Superior temporal gyrus (tissue), 1 donor: ENCODE measurements at regions not wholly inside any gene's neighbourhood (a gene's known extent, or its start where the extent isn't known, plus 50 kb on each side); places are given as distances from the start of the nearest gene placed in this dataset.

Experiments
- DNase-seq: peaks from one replicate; pipeline ENCODE4 v3.0.0-alpha.2; 2016; ENCODE audit errors: extremely low spot score

DNA sequence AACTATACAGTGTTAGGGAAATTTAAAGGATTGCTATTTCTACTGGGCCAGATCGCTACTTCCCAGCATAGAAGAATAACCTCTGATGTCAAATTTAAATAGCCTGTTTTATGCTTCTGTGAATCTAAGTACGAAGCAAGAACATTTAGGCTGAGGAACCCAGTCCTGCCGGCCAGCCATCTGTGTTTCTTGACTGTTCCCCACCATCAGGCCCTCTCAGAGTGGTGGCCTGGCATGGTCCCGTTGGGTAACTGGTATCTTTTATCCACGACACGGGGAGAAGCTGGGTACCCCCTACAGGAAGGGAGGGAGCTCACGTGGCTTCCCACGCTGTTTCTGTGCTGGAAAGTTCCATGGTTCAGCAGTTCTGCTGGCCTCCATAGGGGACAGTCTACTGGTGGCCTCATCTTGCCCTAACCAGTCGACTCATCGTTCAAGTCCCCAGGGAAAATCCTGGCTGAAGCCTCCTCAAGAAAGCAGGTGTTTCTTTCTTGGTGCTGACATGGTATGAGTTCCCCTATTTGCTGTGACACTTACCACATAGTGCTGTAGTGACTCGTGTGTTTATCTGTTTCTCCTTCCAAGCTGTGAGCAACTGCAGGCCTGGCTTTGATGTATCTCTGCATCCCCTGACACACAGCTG lies 201.7 kb upstream of the NLRP1 start:
- DNase-seq: no peak

DNA sequence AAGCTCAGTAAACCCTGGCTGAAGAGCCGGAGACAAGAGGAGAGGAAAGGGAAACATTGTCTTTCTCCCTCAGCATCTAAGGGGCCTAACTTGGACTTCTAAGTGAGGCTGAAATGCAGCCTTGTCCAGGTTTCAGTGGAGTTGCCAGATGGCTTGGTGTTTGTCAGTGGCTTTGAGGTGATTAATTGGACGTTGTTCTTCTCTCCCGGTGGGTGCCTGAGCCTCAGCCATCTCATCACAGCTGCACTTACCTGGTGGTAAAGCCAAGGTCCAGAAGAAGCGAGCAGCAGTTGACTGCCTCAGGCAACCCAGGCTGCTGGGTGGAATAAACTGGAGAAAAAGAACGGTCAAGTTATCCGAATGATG lies 202.2 kb upstream of the NLRP1 start:
- DNase-seq: no peak

DNA sequence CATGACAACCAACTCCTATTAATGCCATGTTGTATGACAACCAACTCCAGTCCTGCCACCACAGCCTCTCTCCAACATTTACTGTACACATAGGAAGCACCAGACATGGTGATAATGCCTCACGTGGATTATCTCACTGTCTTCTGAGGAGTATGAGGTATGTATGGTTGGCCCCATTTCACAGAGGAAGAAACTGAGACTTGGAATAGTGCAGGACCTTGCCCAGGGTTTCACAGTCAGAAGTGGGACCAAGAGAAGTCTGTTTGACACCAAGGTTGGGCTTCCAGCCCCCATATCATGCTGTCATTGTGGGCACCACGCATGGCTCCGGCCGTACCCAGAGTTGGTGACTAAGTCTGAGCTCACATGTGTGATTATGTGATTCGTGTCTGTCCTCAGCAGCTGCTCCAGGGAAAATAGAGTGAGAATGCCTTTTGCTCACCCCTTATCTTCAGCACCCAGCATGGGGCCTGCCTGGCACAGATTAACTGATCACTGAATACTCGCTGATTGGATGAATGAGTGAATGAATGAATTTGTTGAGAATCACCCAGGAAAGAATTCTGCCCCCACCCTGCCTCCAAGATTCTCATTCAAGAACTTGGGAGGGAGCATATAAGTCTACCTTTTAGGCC lies 204.1 kb upstream of the NLRP1 start:
- DNase-seq: no peak

DNA sequence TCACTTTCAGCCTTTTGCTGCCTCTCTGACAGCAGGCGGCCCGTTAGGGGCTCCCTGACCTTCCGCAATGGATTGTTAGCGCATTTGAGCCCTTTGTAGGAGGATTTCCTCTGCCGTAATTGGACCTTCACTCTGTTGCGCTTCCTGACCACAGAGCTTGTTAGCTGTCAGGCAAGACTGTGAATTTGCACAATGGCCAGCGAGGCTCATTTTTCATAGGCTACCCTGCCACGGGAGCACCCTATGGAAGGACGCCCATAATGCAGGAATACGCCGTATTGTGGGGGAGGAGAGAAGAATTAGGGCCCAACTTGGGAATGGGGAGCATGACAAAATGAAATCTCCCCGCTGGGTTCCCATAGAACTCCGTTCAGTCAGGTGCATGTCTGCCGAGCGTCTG lies 205.2 kb upstream of the NLRP1 start:
- no peak for DNase-seq

DNA sequence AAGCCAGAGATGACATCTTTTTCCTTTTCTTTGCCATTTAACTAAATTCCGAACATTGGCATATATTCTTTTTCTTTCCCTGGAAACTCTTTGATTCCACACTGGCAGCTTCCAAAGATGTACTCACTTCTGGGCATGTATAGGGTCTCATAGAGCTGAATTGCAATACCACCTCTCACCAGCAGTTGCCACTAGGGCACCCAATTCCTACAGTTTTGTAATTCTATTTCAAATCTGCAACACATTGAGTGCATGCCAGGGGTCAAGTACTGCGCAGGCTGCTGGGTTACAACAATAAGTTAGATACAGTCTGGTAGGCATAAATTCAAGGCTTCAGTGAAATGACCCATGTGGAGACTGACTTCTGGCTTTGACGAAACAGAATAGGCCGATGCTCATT lies 208.8 kb upstream of the NLRP1 start:
- no peak for DNase-seq

DNA sequence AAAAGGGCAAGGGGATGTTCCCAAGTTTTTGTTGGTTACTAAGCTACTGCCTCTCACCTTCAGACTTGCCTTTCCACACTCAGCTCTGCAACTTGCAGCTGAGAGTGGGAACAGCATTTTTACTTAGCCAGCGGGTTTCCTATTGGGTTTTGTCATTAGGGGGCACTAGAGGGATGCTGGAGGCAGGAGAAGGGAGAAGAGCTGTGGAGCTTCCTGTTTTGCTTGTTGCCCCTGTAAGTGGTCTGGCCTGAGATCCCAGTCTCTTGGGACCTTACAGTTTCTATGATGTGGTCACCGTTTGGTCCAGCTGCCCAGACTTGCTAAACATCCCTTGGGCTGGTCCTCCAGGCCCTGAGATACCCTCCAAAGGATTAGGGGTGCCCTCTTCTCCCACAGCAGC lies 209.6 kb upstream of the NLRP1 start:
- no peak for DNase-seq

DNA sequence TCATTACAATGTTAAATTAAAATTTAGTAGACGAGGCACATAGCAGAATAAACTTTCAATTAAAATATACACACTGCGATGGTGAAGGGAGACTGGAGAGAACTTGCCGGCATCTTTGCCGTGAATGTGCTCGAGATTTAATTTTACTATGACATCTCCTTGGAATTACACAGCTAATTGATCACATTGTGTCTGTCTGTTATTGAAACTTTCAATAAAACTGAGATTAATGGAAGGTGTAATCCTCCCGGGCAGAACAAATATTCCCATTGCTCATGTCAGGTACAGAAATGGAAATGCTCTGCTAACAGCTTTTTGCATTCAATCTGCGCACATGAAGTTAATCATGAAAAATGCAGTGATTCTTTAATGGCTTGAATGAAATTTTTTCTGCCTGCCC lies 210.1 kb upstream of the NLRP1 start:
- DNase-seq: no peak

DNA sequence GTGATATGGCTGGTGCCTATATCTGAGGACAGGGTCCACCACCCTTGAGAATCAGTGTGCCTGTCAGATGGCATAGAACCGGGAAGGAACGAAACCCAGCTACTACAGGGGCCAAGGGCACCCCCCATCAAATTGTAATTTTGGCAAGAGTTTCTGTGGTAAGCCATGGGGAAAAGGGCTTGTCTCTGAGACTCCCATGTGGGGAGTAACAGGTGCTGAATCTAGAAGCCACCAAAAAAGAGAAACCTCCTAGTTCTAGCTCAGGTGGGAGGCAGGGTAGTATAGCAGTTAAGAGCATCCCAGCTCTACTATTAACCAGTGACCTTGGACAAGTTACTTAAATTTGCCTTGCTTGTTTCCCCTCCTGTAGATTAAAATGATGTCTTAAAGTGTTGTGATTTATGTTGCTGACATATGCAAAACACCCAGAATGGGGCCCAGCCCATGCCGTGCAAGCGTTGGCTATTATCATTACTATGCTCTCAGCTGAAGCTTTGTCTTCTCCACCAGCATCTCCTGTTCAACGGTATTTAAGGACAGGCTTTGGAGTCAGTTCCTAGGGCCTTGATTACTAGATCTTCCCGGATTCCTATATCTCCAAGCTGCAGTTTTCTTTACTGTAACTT lies 210.7 kb upstream of the NLRP1 start:
- no peak for DNase-seq

DNA sequence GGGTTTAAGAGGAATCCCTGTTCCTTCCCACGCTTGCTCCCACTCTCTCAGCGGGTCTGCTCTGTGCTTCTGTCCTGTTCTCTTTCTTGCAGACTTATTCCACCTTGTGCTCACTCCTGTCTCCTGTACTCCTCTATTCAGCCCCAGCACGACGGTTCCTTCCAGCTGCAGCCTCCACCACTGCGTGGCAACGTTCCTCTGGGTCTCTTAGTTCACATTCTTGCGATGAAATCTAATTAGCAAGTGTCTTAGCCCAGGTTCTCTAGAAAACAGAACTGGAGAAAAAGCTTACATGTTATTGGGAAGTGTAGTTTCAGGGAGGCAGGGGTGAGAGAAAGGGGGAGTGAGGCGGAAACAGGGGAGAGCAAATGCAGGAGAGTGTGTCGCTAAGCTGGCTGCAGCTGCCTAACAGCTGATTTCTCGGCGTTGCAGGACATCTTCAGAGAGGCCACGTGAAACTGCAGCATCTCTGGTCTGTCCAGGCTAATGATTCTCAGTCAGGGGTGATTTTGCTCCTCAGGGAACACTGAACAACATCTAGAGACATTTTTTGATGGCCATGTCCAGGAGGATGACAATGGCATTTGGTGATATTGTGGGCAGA lies 213.2 kb upstream of the NLRP1 start:
- DNase-seq: no peak

DNA sequence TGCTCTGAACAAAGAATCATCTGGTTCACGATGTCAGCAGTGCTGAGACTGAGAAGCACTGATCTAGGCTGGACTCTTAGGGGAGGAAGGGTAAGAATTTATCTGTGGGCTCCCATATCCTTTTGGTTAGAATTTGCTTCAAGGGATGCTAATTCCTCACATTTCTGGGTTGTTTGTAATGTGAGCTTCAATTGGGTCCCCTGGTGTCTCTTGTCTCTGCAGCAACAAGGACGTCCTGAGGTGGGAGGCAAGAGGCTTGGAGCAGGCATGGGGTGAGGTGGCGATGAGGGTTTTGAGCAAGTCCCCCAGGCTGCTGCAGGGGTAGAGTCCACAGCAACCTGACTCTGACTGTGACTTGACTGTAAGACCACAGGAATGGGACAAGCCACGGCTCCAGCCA lies 213.8 kb upstream of the NLRP1 start:
- no peak for DNase-seq

DNA sequence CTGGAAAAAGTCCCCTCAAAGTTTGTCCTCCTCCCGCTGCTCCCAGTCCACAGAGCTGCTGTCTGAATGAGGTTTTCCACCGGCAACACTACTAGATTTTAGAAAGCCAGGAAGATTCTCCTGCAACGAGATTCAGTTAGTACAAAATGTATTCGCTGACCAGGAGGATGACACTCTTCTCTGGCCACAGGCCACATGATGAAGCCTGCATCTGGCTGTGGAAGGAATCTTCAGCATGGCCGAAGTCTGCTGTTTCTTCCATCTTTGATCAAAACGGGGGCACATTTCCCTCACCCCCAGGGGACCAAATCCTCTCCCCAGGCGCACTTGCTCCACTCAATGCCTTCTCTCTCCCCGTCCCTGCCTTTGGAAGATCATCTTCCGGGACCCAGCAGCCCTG lies 215.8 kb upstream of the NLRP1 start:
- no peak for DNase-seq

DNA sequence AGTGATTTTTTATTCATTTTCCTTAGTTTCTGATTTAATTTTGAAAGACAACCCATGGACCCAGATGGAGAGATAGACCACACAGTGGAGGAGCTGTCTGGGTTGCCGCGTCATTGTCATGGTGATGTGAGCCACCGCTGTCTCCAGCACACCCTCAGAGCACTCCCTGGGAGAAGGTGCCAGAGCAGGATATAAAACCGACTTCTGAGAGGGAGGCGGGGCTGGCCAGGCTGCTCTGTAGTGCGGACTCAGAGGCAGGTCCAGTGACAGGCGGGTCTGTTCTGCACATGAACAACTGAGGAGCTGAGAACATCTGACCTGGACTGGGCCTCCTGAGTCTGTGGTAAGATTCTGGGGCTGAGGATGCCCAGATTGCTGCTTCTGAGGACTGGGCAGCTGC lies 216.3 kb upstream of the NLRP1 start:
- DNase-seq: no peak

DNA sequence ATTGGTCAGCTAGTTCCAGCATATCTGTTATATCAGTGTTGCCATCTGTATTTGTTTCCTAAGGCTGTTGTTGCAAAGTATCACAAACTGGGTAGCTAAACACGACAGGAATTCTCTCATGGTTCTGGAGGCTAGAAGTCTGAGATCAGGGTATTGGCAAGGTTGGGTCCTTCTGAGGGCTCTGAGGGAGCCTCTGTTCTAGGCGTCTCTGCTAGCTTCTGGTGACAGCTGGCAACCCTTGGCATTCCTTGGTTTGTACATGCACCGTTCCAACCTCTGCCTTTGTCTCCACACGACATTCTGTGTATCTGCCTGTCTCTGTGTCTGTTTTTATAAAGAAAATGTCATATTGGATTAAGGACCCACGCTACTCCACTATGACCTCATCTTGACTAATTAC lies 219.9 kb upstream of the NLRP1 start:
- no peak for DNase-seq

DNA sequence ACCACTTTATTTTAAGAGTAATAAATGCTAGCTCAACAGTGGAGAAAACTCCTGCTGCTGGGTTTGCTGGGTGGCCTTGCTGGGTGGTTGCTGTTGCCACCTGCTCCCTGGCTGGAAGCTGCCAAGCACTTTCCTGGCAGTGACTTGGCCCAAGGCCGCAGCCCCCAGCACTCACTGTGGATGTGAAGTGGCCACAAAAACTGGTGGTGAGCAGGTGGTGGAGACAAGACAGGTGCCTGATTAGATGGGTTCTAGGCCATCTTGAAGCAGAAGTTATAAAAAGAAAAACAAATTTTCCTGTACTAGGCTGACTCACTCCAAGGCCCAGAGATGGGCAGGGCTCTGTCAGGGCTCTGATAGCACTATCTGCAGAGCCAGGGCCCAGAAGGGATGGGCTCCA lies 224.7 kb upstream of the NLRP1 start:
- no peak for DNase-seq

DNA sequence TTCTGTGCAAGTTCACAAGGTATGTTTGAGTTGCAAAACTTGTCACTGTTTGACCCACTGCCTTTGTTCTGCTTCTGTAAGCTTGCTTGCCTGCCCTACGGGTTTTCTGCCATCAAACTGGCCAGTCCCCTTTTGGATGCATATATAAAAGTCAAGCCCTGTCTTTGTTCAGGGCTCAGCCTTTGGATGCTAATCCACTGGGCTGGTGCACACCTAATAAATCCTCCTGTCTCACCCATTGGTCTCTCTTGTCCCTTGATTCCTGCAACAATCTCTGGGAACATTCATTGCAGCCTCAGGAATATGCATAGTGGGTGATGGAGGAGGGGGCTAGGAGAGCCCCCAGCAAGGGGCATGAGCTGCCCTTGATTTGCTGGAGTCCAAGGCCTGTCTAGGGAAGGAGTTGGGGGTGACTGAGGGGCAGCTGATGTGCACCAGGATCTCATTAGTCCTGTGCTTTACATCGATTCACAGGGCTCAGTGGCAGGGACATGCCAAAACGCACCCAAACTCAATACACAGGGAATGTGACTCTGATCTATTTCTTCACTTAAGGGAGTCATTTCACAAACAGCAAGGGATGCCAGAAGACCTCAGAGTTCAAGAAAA lies 225.4 kb upstream of the NLRP1 start:
- no peak for DNase-seq

DNA sequence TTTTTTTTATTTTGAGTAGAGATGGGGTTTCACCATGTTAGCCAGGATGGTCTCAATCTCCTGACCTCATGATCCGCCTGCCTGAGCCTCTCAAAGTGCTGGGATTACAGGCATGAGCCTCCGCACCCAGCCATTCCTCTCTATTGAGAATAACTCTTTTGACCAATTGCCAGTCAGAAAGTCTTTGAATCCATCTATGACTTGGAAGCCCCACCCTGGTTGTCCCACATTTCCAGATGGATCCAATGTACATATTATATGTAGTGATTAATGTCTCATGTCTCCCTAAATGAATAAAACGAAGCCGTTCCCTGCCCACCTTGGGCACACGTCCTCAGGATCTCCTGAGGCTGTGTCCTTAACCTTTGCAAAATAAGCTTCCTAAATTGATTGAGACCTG lies 228.3 kb upstream of the NLRP1 start:
- DNase-seq: no peak

DNA sequence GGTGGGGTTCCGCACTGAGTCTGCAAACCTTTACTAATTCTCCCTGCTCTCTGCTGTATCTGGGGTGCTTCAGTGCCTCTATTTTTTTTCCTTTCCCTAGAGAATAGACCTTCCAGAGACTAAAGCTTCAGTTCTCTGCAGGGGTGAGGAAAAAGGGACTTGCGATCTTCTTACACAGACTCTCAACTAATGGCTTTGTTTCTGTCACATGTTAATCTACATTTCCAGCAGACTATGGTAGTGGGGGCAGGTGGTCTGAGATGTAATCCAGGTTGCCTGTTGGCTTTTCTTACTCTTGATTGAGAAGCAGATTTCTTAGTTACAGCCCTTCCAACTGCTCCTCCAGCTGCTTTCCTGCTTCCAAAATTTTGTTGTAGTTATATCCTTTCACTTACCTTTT lies 229.0 kb upstream of the NLRP1 start:
- DNase-seq: no peak

DNA sequence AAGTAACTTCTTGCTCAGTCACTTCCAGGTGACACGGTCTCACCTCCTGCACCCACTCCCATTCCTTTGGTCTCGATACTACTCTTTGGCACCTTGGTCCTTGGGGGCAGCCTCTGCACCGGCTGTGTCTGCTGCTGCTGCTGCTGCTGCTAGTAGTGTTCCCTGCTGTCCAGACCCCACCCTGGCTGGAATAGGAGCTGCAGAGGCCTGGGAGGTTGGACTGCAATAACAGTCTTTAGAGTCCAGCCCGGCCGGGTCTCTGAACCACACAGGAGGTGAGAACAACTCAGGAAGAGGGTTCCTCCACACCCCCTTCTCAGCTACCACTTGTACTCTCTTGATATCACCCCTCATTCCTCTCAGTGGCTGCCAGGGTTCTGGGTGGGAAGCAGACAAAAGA lies 231.1 kb upstream of the NLRP1 start:
- DNase-seq: no peak

DNA sequence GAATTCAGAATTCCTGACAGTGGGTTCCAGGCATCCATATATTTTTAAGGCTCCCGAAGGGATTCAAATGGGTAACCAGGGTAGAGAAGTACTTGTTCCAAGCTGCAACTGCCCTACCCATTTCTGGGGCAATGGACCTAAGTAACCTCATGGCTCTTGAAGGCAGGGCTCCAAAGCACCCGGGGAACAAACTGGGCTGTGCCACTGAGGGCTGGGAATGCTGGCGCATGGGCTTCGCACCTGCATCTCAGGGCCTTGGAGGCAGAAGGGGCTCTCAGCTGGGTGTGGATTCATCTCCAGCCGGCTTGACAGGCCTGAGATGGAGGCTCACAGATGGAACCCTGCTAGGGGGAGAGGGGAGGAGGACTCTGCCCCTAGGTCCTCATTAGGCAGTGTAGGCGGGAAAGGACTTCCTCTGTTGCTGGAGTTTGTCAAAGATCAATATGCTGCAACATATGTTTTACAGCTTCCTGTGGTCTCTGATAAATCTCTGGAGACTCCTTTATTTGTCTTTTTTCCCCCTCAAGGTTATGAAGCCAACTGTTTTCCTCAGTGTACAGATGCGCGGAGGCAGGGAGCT lies 232.3 kb upstream of the NLRP1 start:
- no peak for DNase-seq

DNA sequence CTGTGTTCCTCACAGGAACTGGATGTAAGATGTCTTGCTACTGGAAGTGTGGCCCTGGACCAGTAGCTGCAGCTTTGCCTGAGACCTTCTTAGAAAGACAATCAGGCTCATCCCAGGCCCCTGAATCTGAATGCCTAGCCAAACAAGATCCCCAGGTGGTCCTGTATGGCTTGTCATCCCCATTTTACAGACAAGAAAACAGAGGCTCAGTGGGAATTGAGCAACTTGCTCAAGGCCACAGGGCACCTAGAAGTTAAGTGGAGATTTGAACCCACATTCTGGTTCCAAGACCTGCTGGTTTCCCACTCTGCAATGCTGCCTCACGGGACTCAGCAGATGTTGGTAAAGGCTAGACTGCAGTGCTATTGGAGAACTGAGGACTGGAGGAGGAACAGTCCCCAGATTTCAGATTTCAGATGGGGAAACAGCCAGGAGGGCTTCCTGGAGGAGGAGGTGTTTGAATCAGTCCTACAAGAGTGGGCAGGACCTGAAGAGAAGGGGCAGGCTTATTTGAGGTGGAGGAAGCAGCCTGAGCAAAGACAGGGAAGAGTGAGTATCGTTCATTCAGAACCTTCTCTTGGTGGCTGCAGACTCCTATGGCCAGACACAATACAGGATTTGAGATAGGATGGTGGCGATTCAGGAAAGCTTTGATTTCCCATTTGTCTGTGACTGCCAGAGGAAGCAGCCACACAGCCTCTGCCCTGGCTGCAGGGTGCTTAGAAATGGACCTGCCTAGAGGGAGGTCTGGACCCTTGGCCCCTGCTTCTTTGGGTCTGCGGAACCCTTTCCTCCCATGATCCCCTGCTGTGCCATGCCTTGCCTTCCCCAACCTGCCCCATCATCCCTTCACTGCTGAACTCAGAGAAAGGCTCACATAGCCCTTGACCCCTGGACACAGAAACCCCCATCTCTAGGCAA lies 233.4 kb upstream of the NLRP1 start:
- DNase-seq: no peak

DNA sequence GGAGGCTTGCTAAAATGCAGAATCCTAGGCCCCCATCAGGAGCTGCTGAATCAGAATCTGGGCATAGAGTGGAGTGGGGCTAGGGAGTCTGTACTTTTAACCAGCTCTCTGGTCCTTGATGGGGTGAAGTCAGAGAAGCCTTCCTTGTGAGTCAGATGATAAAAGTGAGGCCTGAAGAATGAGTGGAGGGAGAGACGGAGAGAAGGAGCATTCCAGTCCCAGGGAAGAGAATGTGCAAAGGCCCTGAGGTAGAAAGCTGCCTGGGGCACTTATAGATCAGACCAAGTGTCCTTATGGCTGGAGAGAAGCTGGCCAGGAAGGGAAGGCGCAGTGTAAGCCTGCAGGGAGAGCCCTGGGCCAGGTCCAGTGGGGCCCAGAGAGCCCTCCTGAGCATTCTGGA lies 235.1 kb upstream of the NLRP1 start:
- DNase-seq: no peak
